Ovary (tissue), 7 donors: ENCODE measurements at regions not wholly inside any gene's neighbourhood (a gene's known extent, or its start where the extent isn't known, plus 50 kb on each side); places are given as distances from the start of the nearest gene placed in this dataset.
"Not testable (repeated sequence)": the region's sequence is repeated elsewhere in the genome, so short reads cannot be mapped to it uniquely, and the experiment has no call there.

Experiments used
- DNase-seq, 5 donors: peaks; one replicate each; pipeline ENCODE4 v3.0.0-alpha.2; 2019 to 2020
- H3K27ac ChIP-seq, 2 donors: fragments of 200-600 bp; one replicate each; pipeline versions ENCODE4 v1.5.1 to v1.8.0; 2019 to 2022
- H3K27me3 ChIP-seq: fragments of 200-600 bp; one replicate; pipeline ENCODE4 v1.8.0; 2022
- H3K36me3 ChIP-seq: fragments of 200-600 bp; sonication (generic); one replicate; pipeline ENCODE4 v1.5.1; 2019
- H3K4me1 ChIP-seq: one replicate; pipeline ENCODE4 v1.8.1; 2013; ENCODE audit warnings: mild to moderate bottlenecking, moderate library complexity; ENCODE audit not compliant: insufficient read depth
- H3K4me3 ChIP-seq: fragments of 200-600 bp; sonication (generic); one replicate; pipeline ENCODE4 v1.5.1; 2017
- H3K9me3 ChIP-seq, 2 donors: fragments of 200-600 bp in 1 of 2; sonication (generic) in 1 of 2; one replicate each; pipeline versions ENCODE4 v1.5.1 to v1.8.1; 2013 to 2019; ENCODE audit warnings: mild to moderate bottlenecking in 1 of 2, moderate library complexity in 1 of 2
- CTCF ChIP-seq, 3 donors: fragments of 450-650 bp in 2 of 3; fragments of 200-600 bp in 1 of 3; IDR thresholded peaks; one replicate each; pipeline versions ENCODE4 v1.5.1 to v1.8.0; 2016 to 2022; ENCODE audit warnings: antibody characterized with exemption in 3 of 3, mild to moderate bottlenecking in 1 of 3
- EP300 ChIP-seq: sonication (generic); formaldehyde crosslinking; IDR thresholded peaks from one replicate; pipeline ENCODE4 v1.6.1; 2017; ENCODE audit warnings: antibody characterized with exemption
- POLR2A ChIP-seq: fragments of 450-650 bp; IDR thresholded peaks from one replicate; pipeline ENCODE4 v1.6.1; 2017; ENCODE audit warnings: antibody characterized with exemption, mild to moderate bottlenecking, moderate library complexity
- WGBS, 3 donors: extraction: QIAGEN DNeasy Blood & Tissue Kit in 1 of 3; methylation state at CpG; one replicate each; pipeline versions ENCODE4 v1.1.5 to v1.1.7; 2013 to 2017; 5-methylcytosine and 5-hydroxymethylcytosine counted together
- intact Hi-C, 4 donors: fragments of 100-400 bp; cut with DNase I; formaldehyde crosslinking; loops; one replicate each; pipeline versions ENCODE4 v1.11.0 to v1.15.1; 2022 to 2023
- donor health status: DM: no; HTN: no; CAD: no; lungs with moderate emphysema.
- donor health status: DM: no; HTN: no; CAD: no.
- donor health status: Bipolar disorder and iron deficiency.
- donor health status: DM: no; HTN: no; CAD: no.
- donor health status: DM: yes; HTN: yes; CAD: no.

- no peaks in the 10 kb centered on the region for H3K4me1 ChIP-seq
- no peak overlapping the region for H3K4me3 ChIP-seq
- DNase-seq, result no peak
- no peaks in the 10 kb centered on the region for H3K9me3 ChIP-seq
- H3K27ac ChIP-seq, result no peak overlapping the region
- TF ChIP-seq CTCF (IDR thresholded peaks at IDR 0.05), result no peak
- no peak for TF ChIP-seq POLR2A
- no peak for TF ChIP-seq EP300
- H3K36me3 ChIP-seq, result no peaks in the 10 kb centered on the region
- WGBS, 3 donors, result 94 to 97% (median 95%) methylated on average over 12 to 13 of the region's 13 CpGs
- H3K27me3 ChIP-seq, result no peaks in the 10 kb centered on the region
- intact Hi-C loops, result loop anchor here in 1 of 4 donors (10.0 kb wide), 1 partner anchor 150 kb away; no protein-coding TSS in a partner anchor
Observed at GRCh38 chr6:141394565-141395051, 738.1 kb upstream of the GJE1 start.

GRCh38 chr6:141394125-141394536 is 738.6 kb upstream of the GJE1 start:
- 95 to 96% (median 95%) methylated on average over 6 to 8 of the region's 8 CpGs for WGBS, 3 donors
- Histone ChIP-seq H3K36me3 (no peaks in the 10 kb centered on the region), H3K9me3 (no peaks in the 10 kb centered on the region), H3K27ac (no peak overlapping the region), H3K27me3 (no peaks in the 10 kb centered on the region), H3K4me3 (no peak overlapping the region), H3K4me1 (no peaks in the 10 kb centered on the region)
- TF ChIP-seq CTCF (IDR thresholded peaks at IDR 0.05) (no peak), EP300 (no peak), POLR2A (no peak)
- no peak for DNase-seq
- intact Hi-C loops, result loop anchor here in 1 of 4 donors (10.0 kb wide), 1 partner anchor 149 kb away; no protein-coding TSS in a partner anchor

GRCh38 chr6:141393405-141394124 is 739.2 kb upstream of the GJE1 start:
- no peak overlapping the region for H3K27ac ChIP-seq
- TF ChIP-seq CTCF (IDR thresholded peaks at IDR 0.05) (no peak), EP300 (no peak), POLR2A (no peak)
- no peaks in the 10 kb centered on the region for H3K36me3 ChIP-seq
- intact Hi-C loops, result loop anchor here in 1 of 4 donors (10.0 kb wide), 1 partner anchor 149 kb away; no protein-coding TSS in a partner anchor
- no peak for DNase-seq
- H3K27me3 ChIP-seq, result no peaks in the 10 kb centered on the region
- no peaks in the 10 kb centered on the region for H3K9me3 ChIP-seq
- H3K4me1 ChIP-seq, result no peaks in the 10 kb centered on the region
- 95 to 98% (median 96%) methylated on average over 10 of the region's 10 CpGs for WGBS, 3 donors
- H3K4me3 ChIP-seq, result no peak overlapping the region

- H3K4me3 ChIP-seq, H3K4me1 ChIP-seq, DNase-seq, H3K9me3 ChIP-seq, H3K27ac ChIP-seq, H3K27me3 ChIP-seq, H3K36me3 ChIP-seq: not testable (repeated sequence)
- WGBS, 3 donors, result 84 to 90% (median 87%) methylated on average over 2 of the region's 2 CpGs
- intact Hi-C loops, result loop anchor here in 1 of 4 donors (10.0 kb wide), 1 partner anchor 146 kb away; no protein-coding TSS in a partner anchor
Observed at GRCh38 chr6:141391135-141391534, 741.6 kb upstream of the GJE1 start.

- intact Hi-C loops, result no loop called here
- DNase-seq, result no peak
- no peaks in the 10 kb centered on the region for H3K36me3 ChIP-seq
- no peak for TF ChIP-seq POLR2A
- TF ChIP-seq CTCF (IDR thresholded peaks at IDR 0.05), result no peak
- TF ChIP-seq EP300, result no peak
- no peaks in the 10 kb centered on the region for H3K9me3 ChIP-seq
- H3K27ac ChIP-seq, result no peak overlapping the region
- H3K27me3 ChIP-seq, result no peaks in the 10 kb centered on the region
- no peaks in the 10 kb centered on the region for H3K4me1 ChIP-seq
- H3K4me3 ChIP-seq, result no peak overlapping the region
- WGBS, 3 donors, result 90 to 95% (median 94%) methylated on average over 3 of the region's 3 CpGs
Observed at GRCh38 chr6:141388666-141389065, 744.1 kb upstream of the GJE1 start.
